ENCODE measurements at regions not wholly inside any gene's neighbourhood (a gene's known extent, or its start where the extent isn't known, plus 50 kb on each side); places are given as distances from the start of the nearest gene placed in this dataset.

- Histone ChIP-seq H3K4me1 (ENCODE audit: low read length) (no peaks in the 10 kb centered on the region), H3K36me3 (replicated peaks; ENCODE audit: insufficient read depth, low read length) (no peaks in the 10 kb centered on the region), H3K9me2 (replicated peaks; ENCODE audit: insufficient read depth, low read length) (no peaks in the 10 kb centered on the region), H3K79me2 (ENCODE audit: low read length) (no peaks in the 10 kb centered on the region), H3K4me2 (ENCODE audit: low read depth, low read length) (no peak overlapping the region), H3K27ac (ENCODE audit: low read length) (no peak overlapping the region), H3K9me3 (replicated peaks; ENCODE audit: insufficient read depth, low read length) (no peaks in the 10 kb centered on the region), H3K9ac (ENCODE audit: low read length) (no peak overlapping the region), H3F3A (ENCODE audit: insufficient read depth, low read length) (no peaks in the 10 kb centered on the region), H2AFZ (ENCODE audit: low read length) (no peak overlapping the region), H4K20me1 (ENCODE audit: insufficient read depth, low read length) (no peaks in the 10 kb centered on the region), H3K4me3 (ENCODE audit: low read length) (no peak overlapping the region), H3K27me3 (replicated peaks; ENCODE audit: insufficient read depth, low read length) (no peaks in the 10 kb centered on the region)
- no peak for TF ChIP-seq CTCF (IDR thresholded peaks at IDR 0.05; ENCODE audit: low read length)
- TF ChIP-seq EZH2phosphoT487 (IDR thresholded peaks at IDR 0.05; ENCODE audit: low read length): no peak
- TF ChIP-seq EZH2 (optimal IDR thresholded peaks at IDR 0.05; ENCODE audit: low read depth, low read length): no peak
- no peak for DNase-seq
Measured at GRCh38 chr1:43072314-43072713, 99.8 kb downstream of the EBNA1BP2 start.

- no peaks in the 10 kb centered on the region for H3K9me2 ChIP-seq (replicated peaks; ENCODE audit: insufficient read depth, low read length)
- no peaks in the 10 kb centered on the region for H3K79me2 ChIP-seq (ENCODE audit: low read length)
- TF ChIP-seq CTCF (IDR thresholded peaks at IDR 0.05; ENCODE audit: low read length) (no peak), EZH2 (optimal IDR thresholded peaks at IDR 0.05; ENCODE audit: low read depth, low read length) (no peak), EZH2phosphoT487 (IDR thresholded peaks at IDR 0.05; ENCODE audit: low read length) (no peak)
- no peak for DNase-seq
- no peaks in the 10 kb centered on the region for H3K9me3 ChIP-seq (replicated peaks; ENCODE audit: insufficient read depth, low read length)
- H4K20me1 ChIP-seq (ENCODE audit: insufficient read depth, low read length): no peaks in the 10 kb centered on the region
- H3F3A ChIP-seq (ENCODE audit: insufficient read depth, low read length): no peaks in the 10 kb centered on the region
- no peak overlapping the region for H2AFZ ChIP-seq (ENCODE audit: low read length)
- no peaks in the 10 kb centered on the region for H3K27me3 ChIP-seq (replicated peaks; ENCODE audit: insufficient read depth, low read length)
- no peak overlapping the region for H3K4me2 ChIP-seq (ENCODE audit: low read depth, low read length)
- H3K4me3 ChIP-seq (ENCODE audit: low read length): no peak overlapping the region
- H3K4me1 ChIP-seq (ENCODE audit: low read length): no peaks in the 10 kb centered on the region
- no peaks in the 10 kb centered on the region for H3K36me3 ChIP-seq (replicated peaks; ENCODE audit: insufficient read depth, low read length)
- no peak overlapping the region for H3K27ac ChIP-seq (ENCODE audit: low read length)
- H3K9ac ChIP-seq (ENCODE audit: low read length): no peak overlapping the region
Measured at GRCh38 chr1:43071241-43071640, 100.8 kb downstream of the EBNA1BP2 start.

GRCh38 chr1:43069461-43070050 is 102.5 kb downstream of the EBNA1BP2 start:
- Histone ChIP-seq H3K4me1 (ENCODE audit: low read length) (no peaks in the 10 kb centered on the region), H3F3A (ENCODE audit: insufficient read depth, low read length) (no peaks in the 10 kb centered on the region), H3K9ac (ENCODE audit: low read length) (no peak overlapping the region), H3K36me3 (replicated peaks; ENCODE audit: insufficient read depth, low read length) (no peaks in the 10 kb centered on the region), H3K9me2 (replicated peaks; ENCODE audit: insufficient read depth, low read length) (no peaks in the 10 kb centered on the region), H3K4me3 (ENCODE audit: low read length) (no peak overlapping the region), H2AFZ (ENCODE audit: low read length) (no peak overlapping the region), H3K27ac (ENCODE audit: low read length) (no peak overlapping the region), H3K4me2 (ENCODE audit: low read depth, low read length) (no peak overlapping the region), H3K9me3 (replicated peaks; ENCODE audit: insufficient read depth, low read length) (no peaks in the 10 kb centered on the region), H3K79me2 (ENCODE audit: low read length) (no peaks in the 10 kb centered on the region), H4K20me1 (ENCODE audit: insufficient read depth, low read length) (no peaks in the 10 kb centered on the region), H3K27me3 (replicated peaks; ENCODE audit: insufficient read depth, low read length) (no peaks in the 10 kb centered on the region)
- TF ChIP-seq EZH2phosphoT487 (IDR thresholded peaks at IDR 0.05; ENCODE audit: low read length) (no peak), EZH2 (optimal IDR thresholded peaks at IDR 0.05; ENCODE audit: low read depth, low read length) (no peak), CTCF (IDR thresholded peaks at IDR 0.05; ENCODE audit: low read length) (no peak)
- DNase-seq: no peak
